ENCODE measurements at regions not wholly inside any gene's neighbourhood (a gene's known extent, or its start where the extent isn't known, plus 50 kb on each side); places are given as distances from the start of the nearest gene placed in this dataset.
"Not testable (repeated sequence)": the region's sequence is repeated elsewhere in the genome, so short reads cannot be mapped to it uniquely, and the experiment has no call there.

- not testable (repeated sequence) for DNase-seq (ENCODE audit: low read depth)
Observed at GRCh38 chr21:27887808-27888455, 921.0 kb upstream of the ADAMTS5 start.

- DNase-seq (ENCODE audit: low read depth): no peak
Observed at GRCh38 chr21:27885296-27885711, 918.4 kb upstream of the ADAMTS5 start.

- DNase-seq (ENCODE audit: low read depth): not testable (repeated sequence)
Observed at GRCh38 chr21:27881331-27881730, 914.4 kb upstream of the ADAMTS5 start.

- not testable (repeated sequence) for DNase-seq (ENCODE audit: low read depth)
Observed at GRCh38 chr21:27872411-27872810, 905.5 kb upstream of the ADAMTS5 start.

DNA sequence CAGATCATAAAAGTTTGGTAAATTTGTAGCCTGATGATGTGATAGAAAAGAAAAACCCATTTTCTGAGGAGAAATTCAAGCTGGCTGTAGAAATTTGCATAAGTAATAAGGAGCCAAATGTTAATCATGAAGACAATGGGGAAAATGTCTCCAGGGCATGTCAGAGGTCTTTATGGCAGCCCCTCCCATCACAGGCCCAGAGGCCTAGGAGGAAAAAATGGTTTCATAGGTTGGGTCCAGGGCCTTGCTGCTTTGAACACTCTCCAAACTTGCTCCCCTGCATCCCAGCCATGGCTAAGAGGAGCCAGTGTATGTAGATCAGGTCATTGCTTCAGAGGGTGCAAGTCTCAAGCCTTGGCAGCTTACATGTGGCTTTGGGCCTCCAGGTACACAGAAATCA lies 903.9 kb upstream of the ADAMTS5 start:
- not testable (repeated sequence) for DNase-seq (ENCODE audit: low read depth)

DNA sequence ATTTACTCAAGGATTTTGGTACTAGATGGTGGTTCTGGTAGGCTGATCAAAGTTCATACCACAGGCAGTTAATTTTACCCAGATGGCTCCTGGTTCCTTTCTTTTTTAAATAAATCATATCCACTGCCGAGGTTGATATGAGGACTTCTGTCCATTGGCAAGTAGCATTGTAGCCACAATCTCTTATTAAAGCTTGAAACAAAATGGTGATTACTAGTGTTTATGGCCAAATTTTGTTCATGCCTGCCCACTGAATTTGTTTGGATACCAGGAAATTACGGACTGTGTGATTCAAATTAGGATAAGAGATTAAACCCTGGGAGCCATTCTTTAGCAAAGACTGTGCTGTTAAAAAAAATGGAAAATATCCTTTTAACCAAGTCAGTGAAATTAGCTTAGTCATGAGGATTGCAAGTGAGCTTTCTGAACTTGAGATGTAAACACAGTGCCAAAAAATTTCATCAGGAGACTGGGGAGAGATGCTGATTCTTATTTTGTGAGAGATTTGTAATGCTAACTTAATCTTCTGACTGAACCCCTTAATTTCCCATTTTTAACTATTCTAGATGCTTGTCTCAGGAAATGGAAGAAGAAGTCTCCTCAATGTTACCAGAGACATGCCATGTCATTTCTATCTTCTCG lies 893.5 kb upstream of the ADAMTS5 start:
- DNase-seq (ENCODE audit: low read depth): not testable (repeated sequence)

- DNase-seq (ENCODE audit: low read depth): not testable (repeated sequence)
Observed at GRCh38 chr21:27858053-27858825, 891.4 kb upstream of the ADAMTS5 start.

DNA sequence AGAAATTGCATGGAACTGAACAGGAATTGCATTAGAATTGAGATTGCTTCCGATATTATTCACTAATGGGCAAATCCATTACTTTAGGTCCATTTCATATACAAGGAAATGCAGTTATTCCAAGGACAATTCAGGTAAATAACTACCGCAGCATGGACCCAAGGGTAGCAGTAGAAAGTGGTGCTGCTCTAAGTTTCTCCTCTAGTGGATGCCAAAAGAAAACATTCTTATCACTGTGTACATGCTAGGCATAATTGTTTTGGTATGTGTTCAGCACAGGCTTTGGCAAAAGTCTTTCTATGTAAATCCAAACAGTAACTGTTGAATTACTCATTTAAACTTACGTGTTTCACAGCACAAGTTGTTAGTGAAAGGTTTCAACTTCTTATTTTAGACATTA lies 890.1 kb upstream of the ADAMTS5 start:
- DNase-seq (ENCODE audit: low read depth): not testable (repeated sequence)

DNA sequence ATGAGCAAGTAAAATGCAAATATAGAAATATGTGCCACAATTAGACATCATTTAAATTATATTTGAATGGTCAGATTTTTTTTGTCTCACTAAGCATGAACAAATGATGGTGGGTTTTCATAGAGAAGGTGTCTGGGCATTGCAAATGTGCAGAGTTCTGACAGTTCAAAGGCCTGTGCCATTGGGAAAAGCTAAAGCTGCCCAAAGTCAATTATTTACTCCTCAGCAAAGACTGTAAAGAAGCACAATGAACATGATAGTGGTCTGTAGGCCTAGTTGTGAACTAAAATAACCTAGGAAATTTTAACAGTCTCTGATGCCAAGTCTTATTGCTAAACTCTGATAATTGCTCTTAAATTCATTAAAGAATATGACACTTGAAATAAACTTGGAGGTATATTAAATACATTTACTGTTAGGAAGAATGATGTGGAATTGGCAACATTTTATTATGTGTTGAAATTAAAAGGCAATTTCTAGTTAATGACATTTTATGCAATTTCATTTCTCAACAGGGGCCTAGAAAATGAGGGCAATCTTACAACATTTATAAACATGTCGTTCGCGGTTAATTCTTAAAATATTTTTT lies 874.3 kb upstream of the ADAMTS5 start:
- no peak for DNase-seq (ENCODE audit: low read depth)

DNA sequence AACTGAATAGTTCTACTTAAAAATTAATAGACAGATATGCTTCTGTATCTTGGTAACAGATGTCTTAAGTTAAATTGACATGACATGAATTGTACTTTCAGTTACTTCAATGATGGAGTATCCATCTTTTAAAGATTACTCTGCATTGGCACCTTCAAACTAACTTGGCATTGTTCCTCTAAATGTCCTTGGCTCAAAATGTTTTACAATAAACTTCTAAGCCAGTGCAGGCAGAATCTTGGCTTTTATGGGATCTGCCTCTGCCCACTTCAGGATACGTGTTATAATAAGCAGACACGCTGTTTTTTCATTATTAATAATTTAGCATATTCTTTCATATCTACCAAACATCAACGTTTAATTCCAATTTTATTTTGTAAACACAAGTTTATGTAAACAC lies 873.4 kb upstream of the ADAMTS5 start:
- no peak for DNase-seq (ENCODE audit: low read depth)

GRCh38 chr21:27839512-27840115 lies 872.7 kb upstream of the ADAMTS5 start:
- DNase-seq (ENCODE audit: low read depth): no peak

- DNase-seq (ENCODE audit: low read depth): no peak
Observed at GRCh38 chr21:27838573-27838972, 871.7 kb upstream of the ADAMTS5 start.

GRCh38 chr21:27837936-27838335 lies 871.0 kb upstream of the ADAMTS5 start:
- no peak for DNase-seq (ENCODE audit: low read depth)

DNA sequence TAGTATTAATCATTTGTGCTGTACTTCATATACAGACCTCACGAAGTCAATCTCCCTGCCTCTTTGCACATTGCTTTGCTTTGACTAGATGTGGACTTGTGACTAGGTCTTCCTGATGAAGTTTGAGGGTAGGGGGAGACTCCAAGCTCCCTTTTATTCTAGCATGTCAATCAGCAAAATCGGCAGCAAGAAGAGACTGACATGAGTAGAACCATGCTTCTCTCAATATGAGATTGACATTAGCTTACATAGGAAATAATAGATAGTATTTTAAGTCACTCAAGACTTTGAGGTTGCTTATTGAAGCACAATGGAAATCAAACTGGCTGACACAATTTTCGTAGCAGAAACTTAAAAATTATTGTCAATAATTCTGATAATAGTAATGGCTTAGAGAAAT lies 866.4 kb upstream of the ADAMTS5 start:
- no peak for DNase-seq (ENCODE audit: low read depth)

DNA sequence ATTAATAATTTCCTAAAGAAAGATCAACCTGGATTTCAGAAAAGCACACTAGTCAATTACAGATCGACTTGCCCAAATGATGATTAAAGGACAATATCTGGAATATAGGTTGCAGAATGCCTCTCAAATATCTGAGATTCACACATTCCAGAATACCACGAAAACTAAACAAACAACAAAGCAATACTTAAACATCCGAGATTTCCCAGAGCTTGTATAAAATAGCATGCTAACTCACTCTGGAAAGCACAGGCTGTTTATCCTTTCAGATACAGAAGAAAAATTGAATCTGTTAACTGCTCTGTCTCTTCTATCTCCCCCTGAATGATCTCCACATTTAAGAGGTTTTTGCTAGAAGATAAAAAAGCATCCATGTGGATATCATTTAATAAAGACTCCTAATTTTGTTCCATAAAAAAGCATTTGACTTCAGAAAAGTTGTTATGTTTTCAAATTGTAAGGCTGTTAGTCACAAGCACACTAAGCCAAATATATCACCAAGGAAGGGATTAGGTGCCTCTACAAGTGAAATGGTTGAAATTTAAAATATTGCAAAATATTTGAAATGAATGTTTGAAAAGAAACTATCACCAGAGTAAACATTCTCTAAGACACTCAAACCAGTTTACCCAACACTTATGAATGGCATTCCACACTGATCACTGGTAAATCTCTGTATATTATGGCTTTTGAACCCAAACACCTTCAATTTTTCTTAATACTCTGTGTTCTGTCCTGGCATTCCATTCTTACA lies 865.1 kb upstream of the ADAMTS5 start:
- no peak for DNase-seq (ENCODE audit: low read depth)

DNA sequence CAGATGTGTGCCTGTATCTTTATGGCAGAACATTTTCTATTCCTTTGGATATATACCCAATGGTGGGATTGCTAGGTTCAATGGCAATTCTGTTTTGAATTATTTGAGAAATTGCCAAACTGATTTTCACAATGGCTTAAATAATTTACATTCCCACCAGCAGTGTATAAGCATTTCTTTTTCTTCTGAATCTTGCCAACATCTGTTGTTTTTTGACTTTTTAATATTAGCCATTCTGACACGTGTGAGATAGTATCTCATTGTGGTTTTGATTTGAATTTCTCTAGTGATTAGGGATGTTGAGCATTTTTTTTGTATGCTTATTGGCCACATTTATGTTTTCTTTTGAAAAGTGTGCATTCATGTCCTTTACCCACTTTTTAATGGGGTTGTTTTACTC lies 864.3 kb upstream of the ADAMTS5 start:
- no peak for DNase-seq (ENCODE audit: low read depth)

GRCh38 chr21:27827972-27828371 lies 861.1 kb upstream of the ADAMTS5 start:
- no peak for DNase-seq (ENCODE audit: low read depth)

DNA sequence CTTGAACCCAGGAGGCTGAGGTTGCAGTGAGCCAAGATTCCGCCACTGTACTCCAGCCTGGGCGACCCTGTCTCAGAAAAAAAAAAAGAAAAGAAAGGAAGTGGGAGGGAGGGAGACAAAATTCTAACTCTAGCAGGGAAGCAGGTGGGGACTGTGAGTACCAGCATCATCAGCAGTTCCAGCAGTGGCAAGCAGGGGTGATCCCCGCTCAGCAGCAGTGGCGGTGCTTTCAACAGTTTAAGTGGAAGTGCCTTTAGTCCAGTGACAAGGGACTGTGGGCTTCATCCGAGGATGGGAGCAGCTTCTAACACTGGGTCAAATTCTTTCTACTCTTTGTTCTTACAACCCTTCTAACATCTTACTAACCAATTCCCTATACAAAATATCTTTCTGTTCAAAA lies 858.1 kb upstream of the ADAMTS5 start:
- DNase-seq (ENCODE audit: low read depth): no peak

GRCh38 chr21:27823652-27824201 lies 856.8 kb upstream of the ADAMTS5 start:
- no peak for DNase-seq (ENCODE audit: low read depth)

DNA sequence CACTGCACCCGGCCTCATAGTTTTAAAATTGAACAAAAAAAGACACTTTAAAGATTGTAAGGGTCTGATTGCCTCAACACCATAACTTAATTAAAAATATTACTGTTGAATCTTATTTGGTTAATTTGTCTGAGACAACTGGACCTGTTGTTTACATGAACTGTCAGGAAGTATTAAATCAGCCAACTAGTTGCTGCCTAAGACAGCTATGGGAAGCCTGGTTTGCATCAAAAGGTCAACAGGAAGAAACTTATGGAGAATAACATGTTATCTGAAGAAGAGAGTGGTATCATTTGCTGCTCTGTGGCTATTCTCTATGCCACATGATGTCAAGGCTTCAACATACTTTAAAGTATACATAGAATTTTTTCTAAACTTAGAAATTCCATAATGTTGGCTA lies 853.5 kb upstream of the ADAMTS5 start:
- no peak for DNase-seq (ENCODE audit: low read depth)

DNA sequence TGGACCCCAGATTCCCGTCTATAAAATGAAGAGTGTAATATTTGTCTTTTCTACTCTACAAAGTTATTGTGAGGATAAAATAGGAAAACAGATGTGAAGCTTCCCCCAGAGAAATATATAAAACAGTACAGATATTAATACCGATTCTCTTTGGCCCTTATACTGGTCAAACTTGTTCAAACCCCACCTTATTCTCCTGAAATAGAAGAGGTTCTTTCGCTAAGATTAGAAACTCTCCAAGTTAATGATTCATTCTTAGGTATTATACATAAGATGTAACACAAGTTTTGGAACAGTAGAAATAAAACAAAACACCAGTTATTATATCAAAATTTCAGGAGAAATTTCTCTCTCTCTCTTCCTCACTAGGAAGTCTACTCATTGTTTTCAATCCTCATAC lies 852.4 kb upstream of the ADAMTS5 start:
- no peak for DNase-seq (ENCODE audit: low read depth)
